Putamen (tissue), 1 donor: ENCODE measurements at regions not wholly inside any gene's neighbourhood (a gene's known extent, or its start where the extent isn't known, plus 50 kb on each side); places are given as distances from the start of the nearest gene placed in this dataset.

ENCODE experiments used
- DNase-seq: peaks from one replicate; pipeline ENCODE4 v3.0.0-alpha.2; 2016; ENCODE audit warnings: low spot score

DNA sequence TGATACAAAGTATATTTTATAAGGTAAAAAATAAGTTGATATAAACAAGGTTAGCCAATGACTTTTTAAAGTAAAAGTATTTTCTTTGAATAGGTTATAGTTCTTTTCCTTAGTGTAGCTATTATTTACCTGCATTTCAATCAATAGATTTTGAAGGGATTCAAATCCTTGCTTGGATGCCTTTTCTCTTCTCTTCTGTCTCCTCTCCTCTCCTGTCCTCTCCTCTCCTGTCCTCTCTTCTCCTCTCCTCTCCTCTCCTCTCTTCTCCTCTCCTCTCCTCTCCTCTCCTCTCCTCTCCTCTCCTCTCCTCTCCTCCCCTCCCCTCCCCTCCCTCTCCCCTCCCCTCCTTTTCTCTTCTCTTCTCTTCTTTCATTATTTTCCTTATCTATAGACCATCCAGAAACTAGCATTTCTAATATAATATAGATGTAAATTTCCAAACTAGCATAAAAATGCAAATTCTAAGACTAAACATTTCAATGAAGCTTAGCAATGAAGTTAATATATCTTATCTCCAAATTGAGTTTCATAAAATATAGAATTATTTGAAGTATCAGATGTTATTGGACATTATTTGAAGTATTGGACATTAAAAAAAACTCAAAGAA is 60.5 kb upstream of the PRKCQ start:
- no peak for DNase-seq

DNA sequence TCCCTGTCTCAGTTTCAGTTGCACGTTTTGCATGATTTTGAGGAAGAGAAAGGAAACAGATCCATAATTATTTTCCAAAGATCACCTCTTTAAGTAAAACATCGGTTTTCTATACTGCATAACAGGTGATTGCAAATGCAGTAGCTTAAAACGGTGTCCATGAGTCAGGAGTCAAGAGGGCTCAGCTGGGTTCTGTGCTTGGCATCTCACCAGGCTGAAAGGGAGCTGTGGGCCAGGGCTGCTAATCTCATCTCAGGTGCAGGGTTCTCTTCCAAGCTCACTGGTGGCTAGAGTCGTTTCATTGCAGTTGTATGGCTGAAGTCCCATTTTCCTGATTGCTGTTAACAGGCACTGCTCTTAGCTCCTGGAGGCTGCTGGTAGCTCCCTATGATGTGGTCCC is 57.0 kb upstream of the PRKCQ start:
- DNase-seq: no peak

DNA sequence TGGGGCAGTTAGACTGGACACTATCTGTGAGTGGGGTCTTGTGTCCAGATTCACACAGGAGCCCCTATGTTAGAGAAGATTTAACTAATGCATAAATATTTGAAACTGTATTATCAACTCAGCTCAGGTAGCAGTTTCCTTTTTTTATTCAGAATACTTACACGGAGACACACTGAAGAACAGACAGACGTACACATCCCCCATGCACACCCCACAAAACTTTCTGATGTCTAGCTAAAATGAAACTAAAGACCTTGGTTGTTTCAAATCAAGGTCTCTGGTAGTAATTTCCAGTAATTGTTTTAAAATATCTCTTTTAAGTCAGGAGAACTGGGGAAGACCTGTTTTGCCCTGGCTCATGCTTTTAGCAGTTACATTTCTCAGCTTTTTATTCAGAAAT is 55.7 kb upstream of the PRKCQ start:
- no peak for DNase-seq
